Suprapubic skin (tissue), 3 donors: ENCODE measurements at regions not wholly inside any gene's neighbourhood (a gene's known extent, or its start where the extent isn't known, plus 50 kb on each side); places are given as distances from the start of the nearest gene placed in this dataset.

ENCODE experiments used
- POLR2A ChIP-seq, 2 donors: fragments of 450-650 bp; IDR thresholded peaks; one replicate each; pipeline ENCODE4 v1.6.1; 2017; ENCODE audit warnings: antibody characterized with exemption in 2 of 2, mild to moderate bottlenecking in 2 of 2, moderate library complexity in 2 of 2
- TF ChIP-seq, protein P1 (sequence below), 2 donors: fragments of 200-600 bp in 1 of 2; fragments of 450-650 bp in 1 of 2; sonication (generic) in 1 of 2; IDR thresholded peaks; one replicate each; pipeline ENCODE4 v1.5.1; 2016 to 2019; ENCODE audit warnings: antibody characterized with exemption in 2 of 2, mild to moderate bottlenecking in 1 of 2, moderate library complexity in 1 of 2

DNA sequence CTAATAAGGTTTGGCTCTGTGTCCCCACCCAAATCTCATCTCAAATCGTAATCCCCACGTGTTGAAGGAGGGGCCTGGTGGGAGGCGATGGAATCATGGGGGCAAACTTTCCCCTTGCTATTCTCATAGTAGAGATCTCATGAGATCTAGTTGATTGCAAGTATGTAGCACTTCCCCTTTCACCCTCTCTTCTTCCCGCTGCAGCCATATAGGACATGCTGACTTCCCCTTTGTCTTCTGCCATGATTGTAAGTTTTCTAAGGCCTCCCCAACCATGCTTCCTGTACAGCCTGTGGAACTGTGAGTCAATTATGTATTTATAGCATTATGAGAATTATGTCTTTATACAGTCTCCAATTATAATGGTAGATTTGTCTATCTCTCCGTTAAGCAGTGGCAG, 594.5 kb downstream of the ACTR3B start:
- TF ChIP-seq, protein P1, sequence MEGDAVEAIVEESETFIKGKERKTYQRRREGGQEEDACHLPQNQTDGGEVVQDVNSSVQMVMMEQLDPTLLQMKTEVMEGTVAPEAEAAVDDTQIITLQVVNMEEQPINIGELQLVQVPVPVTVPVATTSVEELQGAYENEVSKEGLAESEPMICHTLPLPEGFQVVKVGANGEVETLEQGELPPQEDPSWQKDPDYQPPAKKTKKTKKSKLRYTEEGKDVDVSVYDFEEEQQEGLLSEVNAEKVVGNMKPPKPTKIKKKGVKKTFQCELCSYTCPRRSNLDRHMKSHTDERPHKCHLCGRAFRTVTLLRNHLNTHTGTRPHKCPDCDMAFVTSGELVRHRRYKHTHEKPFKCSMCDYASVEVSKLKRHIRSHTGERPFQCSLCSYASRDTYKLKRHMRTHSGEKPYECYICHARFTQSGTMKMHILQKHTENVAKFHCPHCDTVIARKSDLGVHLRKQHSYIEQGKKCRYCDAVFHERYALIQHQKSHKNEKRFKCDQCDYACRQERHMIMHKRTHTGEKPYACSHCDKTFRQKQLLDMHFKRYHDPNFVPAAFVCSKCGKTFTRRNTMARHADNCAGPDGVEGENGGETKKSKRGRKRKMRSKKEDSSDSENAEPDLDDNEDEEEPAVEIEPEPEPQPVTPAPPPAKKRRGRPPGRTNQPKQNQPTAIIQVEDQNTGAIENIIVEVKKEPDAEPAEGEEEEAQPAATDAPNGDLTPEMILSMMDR (IDR thresholded peaks at IDR 0.05): no peak
- no peak for TF ChIP-seq POLR2A (IDR thresholded peaks at IDR 0.05)
